ENCODE measurements at regions not wholly inside any gene's neighbourhood (a gene's known extent, or its start where the extent isn't known, plus 50 kb on each side); places are given as distances from the start of the nearest gene placed in this dataset.

DNA sequence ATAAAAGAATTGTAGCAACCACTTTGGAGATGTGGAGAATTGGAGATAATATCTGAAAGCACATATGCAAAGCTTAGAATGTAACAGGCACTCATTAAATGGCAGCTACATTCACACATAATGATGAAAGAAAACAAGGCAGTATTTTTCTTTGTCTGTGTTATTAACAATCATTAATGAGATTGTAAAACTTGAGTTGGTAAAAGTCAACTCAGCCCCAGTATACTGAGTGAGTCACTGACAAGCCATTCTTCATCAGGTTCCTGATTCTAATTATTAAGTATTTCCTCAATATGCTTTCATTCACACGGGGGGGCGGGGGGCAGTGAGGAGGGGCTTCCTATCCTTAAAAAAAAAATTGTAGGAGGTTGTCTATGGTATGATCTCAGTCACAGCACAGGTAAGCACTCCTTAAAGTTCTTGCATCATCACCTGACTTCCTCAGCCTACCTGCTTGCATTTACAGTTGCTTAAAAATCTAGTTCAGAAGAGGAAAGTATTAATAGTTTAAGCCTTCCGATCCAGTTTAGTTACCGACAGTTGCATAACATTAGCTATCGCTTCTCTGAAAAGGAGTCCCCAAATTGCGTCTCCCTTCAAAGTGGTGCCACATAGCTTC is 379.8 kb downstream of the EFNA5 start:
- TF ChIP-seq, protein P1, sequence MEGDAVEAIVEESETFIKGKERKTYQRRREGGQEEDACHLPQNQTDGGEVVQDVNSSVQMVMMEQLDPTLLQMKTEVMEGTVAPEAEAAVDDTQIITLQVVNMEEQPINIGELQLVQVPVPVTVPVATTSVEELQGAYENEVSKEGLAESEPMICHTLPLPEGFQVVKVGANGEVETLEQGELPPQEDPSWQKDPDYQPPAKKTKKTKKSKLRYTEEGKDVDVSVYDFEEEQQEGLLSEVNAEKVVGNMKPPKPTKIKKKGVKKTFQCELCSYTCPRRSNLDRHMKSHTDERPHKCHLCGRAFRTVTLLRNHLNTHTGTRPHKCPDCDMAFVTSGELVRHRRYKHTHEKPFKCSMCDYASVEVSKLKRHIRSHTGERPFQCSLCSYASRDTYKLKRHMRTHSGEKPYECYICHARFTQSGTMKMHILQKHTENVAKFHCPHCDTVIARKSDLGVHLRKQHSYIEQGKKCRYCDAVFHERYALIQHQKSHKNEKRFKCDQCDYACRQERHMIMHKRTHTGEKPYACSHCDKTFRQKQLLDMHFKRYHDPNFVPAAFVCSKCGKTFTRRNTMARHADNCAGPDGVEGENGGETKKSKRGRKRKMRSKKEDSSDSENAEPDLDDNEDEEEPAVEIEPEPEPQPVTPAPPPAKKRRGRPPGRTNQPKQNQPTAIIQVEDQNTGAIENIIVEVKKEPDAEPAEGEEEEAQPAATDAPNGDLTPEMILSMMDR (IDR thresholded peaks at IDR 0.05) = no peak
- TF ChIP-seq POLR2AphosphoS5 (IDR thresholded peaks at IDR 0.05) = no peak

Measured in sigmoid colon (tissue), 4 donors.